ENCODE measurements at regions not wholly inside any gene's neighbourhood (a gene's known extent, or its start where the extent isn't known, plus 50 kb on each side); places are given as distances from the start of the nearest gene placed in this dataset.
"Not testable (repeated sequence)": the region's sequence is repeated elsewhere in the genome, so short reads cannot be mapped to it uniquely, and the experiment has no call there.

GRCh38 chr3:130582457-130583153 lies 65.6 kb downstream of the COL6A6 start:
- H3K4me1 ChIP-seq (ENCODE audit: control insufficient read depth, extremely low read depth, insufficient read depth, low read length), result no peaks in the 10 kb centered on the region
- DNase-seq (ENCODE audit: low read depth, low spot score) (no peak), FAIRE-seq (no peak)
- H3K4me3 ChIP-seq (replicated peaks in 1 of 3; ENCODE audit: insufficient read depth in 1 of 3, low read depth in 1 of 3, low read length in 3 of 3), result no peak overlapping the region
- no peaks in the 10 kb centered on the region for H3K9me1 ChIP-seq (replicated peaks; ENCODE audit: control insufficient read depth, extremely low read depth, insufficient read depth, low read length)
- H3K27ac ChIP-seq (ENCODE audit: insufficient read depth, low read depth, low read length), result no peak overlapping the region
- dilution Hi-C loops (cut with MboI; ENCODE audit: extremely low pct_ligation_motif_present, low sequenced_read_pairs) (no loop called here), intact Hi-C loops (cut with micrococcal nuclease) (no loop called here)
- ChIA-PET CTCF (interaction anchor here (1.2 kb wide), 2 partner anchors 15 to 44 kb away, joined by 3 to 4 read pairs; no protein-coding TSS in a partner anchor), POLR2A (no interaction called here)
- H4K20me1 ChIP-seq (replicated peaks; ENCODE audit: control insufficient read depth, extremely low read depth, insufficient read depth, low read length), result no peaks in the 10 kb centered on the region
- no peaks in the 10 kb centered on the region for H3K9me3 ChIP-seq (replicated peaks; ENCODE audit: control insufficient read depth, insufficient read depth, low read length)
- H3K9ac ChIP-seq (replicated peaks; ENCODE audit: extremely low read depth, insufficient read depth, low read length), result no peak overlapping the region
- TF ChIP-seq GATA2 (IDR thresholded peaks at IDR 0.05; ENCODE audit: insufficient read depth, insufficient read length, low read depth, low read length) (no peak), FOS (IDR thresholded peaks at IDR 0.05; ENCODE audit: borderline replicate concordance, insufficient read depth, low read length) (no peak), CTCF (IDR thresholded peaks at IDR 0.05; ENCODE audit: extremely low read depth in 1 of 2, insufficient read depth in 1 of 2, low read depth in 1 of 2, low read length in 2 of 2) (no peak), EZH2 (IDR thresholded peaks at IDR 0.05; ENCODE audit: borderline replicate concordance, low read depth, low read length, severe bottlenecking) (no peak), POLR2AphosphoS5 (IDR thresholded peaks at IDR 0.05; ENCODE audit: insufficient read depth, low read depth, low read length) (no peak), MYC (IDR thresholded peaks at IDR 0.05; ENCODE audit: low read depth, low read length) (no peak), POLR2A (IDR thresholded peaks at IDR 0.05; ENCODE audit: low read depth, low read length) (no peak), JUN (IDR thresholded peaks at IDR 0.05; ENCODE audit: borderline replicate concordance, insufficient read depth, insufficient read length, low read depth) (no peak)
- TF ChIP-seq, protein P1, sequence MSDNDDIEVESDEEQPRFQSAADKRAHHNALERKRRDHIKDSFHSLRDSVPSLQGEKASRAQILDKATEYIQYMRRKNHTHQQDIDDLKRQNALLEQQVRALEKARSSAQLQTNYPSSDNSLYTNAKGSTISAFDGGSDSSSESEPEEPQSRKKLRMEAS (IDR thresholded peaks at IDR 0.05; ENCODE audit: insufficient read depth, insufficient read length), result no peak
- BruUV-seq (replicated peaks), result no TSS peak
- no peaks in the 10 kb centered on the region for H3K79me2 ChIP-seq (ENCODE audit: control insufficient read depth, insufficient read depth, low read length)
- no peak overlapping the region for H2AFZ ChIP-seq (ENCODE audit: low read depth, low read length)
- H3K36me3 ChIP-seq (ENCODE audit: control insufficient read depth in 2 of 2, extremely low read depth in 1 of 2, insufficient read depth in 2 of 2, low read length in 2 of 2), result no peaks in the 10 kb centered on the region
- H3K4me2 ChIP-seq (ENCODE audit: insufficient read depth, low read length), result no peak overlapping the region
- H3K27me3 ChIP-seq (ENCODE audit: control insufficient read depth in 2 of 2, insufficient read depth in 2 of 2, low read length in 2 of 2), result no peaks in the 10 kb centered on the region

- H3K4me1 ChIP-seq (ENCODE audit: control insufficient read depth, extremely low read depth, insufficient read depth, low read length); BruUV-seq (replicated peaks); H3K79me2 ChIP-seq (ENCODE audit: control insufficient read depth, insufficient read depth, low read length); dilution Hi-C loops (cut with MboI; ENCODE audit: extremely low pct_ligation_motif_present, low sequenced_read_pairs); H3K27ac ChIP-seq (ENCODE audit: insufficient read depth, low read depth, low read length); H3K36me3 ChIP-seq (ENCODE audit: control insufficient read depth in 2 of 2, extremely low read depth in 1 of 2, insufficient read depth in 2 of 2, low read length in 2 of 2); H3K9me3 ChIP-seq (replicated peaks; ENCODE audit: control insufficient read depth, insufficient read depth, low read length); H3K9me1 ChIP-seq (replicated peaks; ENCODE audit: control insufficient read depth, extremely low read depth, insufficient read depth, low read length); H3K27me3 ChIP-seq (ENCODE audit: control insufficient read depth in 2 of 2, insufficient read depth in 2 of 2, low read length in 2 of 2); POLR2A ChIA-PET; H4K20me1 ChIP-seq (replicated peaks; ENCODE audit: control insufficient read depth, extremely low read depth, insufficient read depth, low read length); FAIRE-seq; CTCF ChIA-PET; H3K4me3 ChIP-seq (replicated peaks in 1 of 3; ENCODE audit: insufficient read depth in 1 of 3, low read depth in 1 of 3, low read length in 3 of 3); intact Hi-C loops (cut with micrococcal nuclease); DNase-seq (ENCODE audit: low read depth, low spot score); H2AFZ ChIP-seq (ENCODE audit: low read depth, low read length); H3K9ac ChIP-seq (replicated peaks; ENCODE audit: extremely low read depth, insufficient read depth, low read length); H3K4me2 ChIP-seq (ENCODE audit: insufficient read depth, low read length): not testable (repeated sequence)
Measured at GRCh38 chr3:130594749-130595148, 77.8 kb downstream of the COL6A6 start.
